CD4-positive, alpha-beta T cell treated with Interleukin-21 for 1 hour (primary cell): ENCODE measurements at regions not wholly inside any gene's neighbourhood (a gene's known extent, or its start where the extent isn't known, plus 50 kb on each side); places are given as distances from the start of the nearest gene placed in this dataset.
"Not testable (repeated sequence)": the region's sequence is repeated elsewhere in the genome, so short reads cannot be mapped to it uniquely, and the experiment has no call there.

ENCODE experiments used
- DNase-seq: peaks from one replicate; pipeline ENCODE4 v3.0.0-alpha.2; 2020

GRCh38 chr16:65318590-65319257 lies 196.9 kb upstream of the CDH11 start:
- no peak for DNase-seq

GRCh38 chr16:65318138-65318537 lies 196.3 kb upstream of the CDH11 start:
- DNase-seq: no peak

- DNase-seq: no peak
These were observed 194.9 kb upstream of the CDH11 start for GRCh38 chr16:65316808-65317207.

- no peak for DNase-seq
These were observed 193.4 kb upstream of the CDH11 start for GRCh38 chr16:65315081-65315780.

- DNase-seq: no peak
These were observed 192.8 kb upstream of the CDH11 start for GRCh38 chr16:65314627-65315008.

GRCh38 chr16:65313936-65314626 lies 192.2 kb upstream of the CDH11 start:
- DNase-seq: no peak

GRCh38 chr16:65312795-65313194 lies 190.9 kb upstream of the CDH11 start:
- DNase-seq: no peak

- no peak for DNase-seq
These were observed 190.2 kb upstream of the CDH11 start for GRCh38 chr16:65312071-65312470.

- DNase-seq: not testable (repeated sequence)
These were observed 188.6 kb upstream of the CDH11 start for GRCh38 chr16:65310491-65310890.

GRCh38 chr16:65309354-65309753 lies 187.5 kb upstream of the CDH11 start:
- DNase-seq: no peak

GRCh38 chr16:65308506-65308905 lies 186.6 kb upstream of the CDH11 start:
- no peak for DNase-seq

- DNase-seq: no peak
These were observed 185.4 kb upstream of the CDH11 start for GRCh38 chr16:65307286-65307685.

GRCh38 chr16:65306722-65307121 lies 184.9 kb upstream of the CDH11 start:
- no peak for DNase-seq

- no peak for DNase-seq
These were observed 184.4 kb upstream of the CDH11 start for GRCh38 chr16:65306300-65306699.

GRCh38 chr16:65305266-65305959 lies 183.6 kb upstream of the CDH11 start:
- no peak for DNase-seq

- DNase-seq: no peak
These were observed 179.2 kb upstream of the CDH11 start for GRCh38 chr16:65301029-65301428.

- no peak for DNase-seq
These were observed 175.6 kb upstream of the CDH11 start for GRCh38 chr16:65297453-65297852.

GRCh38 chr16:65295527-65295926 lies 173.7 kb upstream of the CDH11 start:
- no peak for DNase-seq

- DNase-seq: no peak
These were observed 172.8 kb upstream of the CDH11 start for GRCh38 chr16:65294708-65295107.

GRCh38 chr16:65294165-65294564 lies 172.3 kb upstream of the CDH11 start:
- DNase-seq: no peak

- DNase-seq: no peak
These were observed 167.2 kb upstream of the CDH11 start for GRCh38 chr16:65289022-65289421.

GRCh38 chr16:65287307-65287706 lies 165.4 kb upstream of the CDH11 start:
- no peak for DNase-seq
